ENCODE measurements at regions not wholly inside any gene's neighbourhood (a gene's known extent, or its start where the extent isn't known, plus 50 kb on each side); places are given as distances from the start of the nearest gene placed in this dataset.

- no peak for ATAC-seq
Measured at GRCh38 chr2:4618141-4618540, 914.8 kb downstream of the DCDC2C start.

GRCh38 chr2:4618630-4619228, 915.4 kb downstream of the DCDC2C start:
- ATAC-seq = no peak

- ATAC-seq = no peak
Measured at GRCh38 chr2:4628998-4629501, 925.7 kb downstream of the DCDC2C start.

- no peak for ATAC-seq
Measured at GRCh38 chr2:4635289-4635688, 931.9 kb downstream of the DCDC2C start.

- no peak for ATAC-seq
Measured at GRCh38 chr2:4653991-4654390, 950.6 kb downstream of the DCDC2C start.

GRCh38 chr2:4656326-4656725, 953.0 kb downstream of the DCDC2C start:
- no peak for ATAC-seq

- ATAC-seq = no peak
Measured at GRCh38 chr2:4662161-4662779, 958.9 kb downstream of the DCDC2C start.

- ATAC-seq = no peak
Measured at GRCh38 chr2:4668381-4668780, 965.0 kb downstream of the DCDC2C start.

GRCh38 chr2:4670331-4670730, 967.0 kb downstream of the DCDC2C start:
- no peak for ATAC-seq

GRCh38 chr2:4673025-4673489, 969.7 kb downstream of the DCDC2C start:
- ATAC-seq = no peak

- ATAC-seq = no peak
Measured at GRCh38 chr2:4674007-4674406, 970.6 kb downstream of the DCDC2C start.

GRCh38 chr2:4675295-4675694, 971.9 kb downstream of the DCDC2C start:
- ATAC-seq = no peak

- ATAC-seq = no peak
Measured at GRCh38 chr2:4678927-4679326, 975.6 kb downstream of the DCDC2C start.

GRCh38 chr2:4679391-4679790, 976.0 kb downstream of the DCDC2C start:
- ATAC-seq = no peak

- ATAC-seq = no peak
Measured at GRCh38 chr2:4684921-4685320, 981.5 kb downstream of the DCDC2C start.

- no peak for ATAC-seq
Measured at GRCh38 chr2:4690913-4691312, 987.5 kb downstream of the DCDC2C start.

GRCh38 chr2:4693266-4693665, 989.9 kb downstream of the DCDC2C start:
- no peak for ATAC-seq

- no peak for ATAC-seq
Measured at GRCh38 chr2:4695281-4695861, 992.0 kb downstream of the DCDC2C start.

GRCh38 chr2:4715065-4715464, 977.1 kb upstream of the SOX11 start:
- ATAC-seq = no peak

GRCh38 chr2:4718777-4719176, 973.4 kb upstream of the SOX11 start:
- no peak for ATAC-seq

- ATAC-seq = no peak
Measured at GRCh38 chr2:4725618-4726017, 966.6 kb upstream of the SOX11 start.

GRCh38 chr2:4732560-4732959, 959.6 kb upstream of the SOX11 start:
- ATAC-seq = no peak

- ATAC-seq = no peak
Measured at GRCh38 chr2:4745056-4745991, 946.9 kb upstream of the SOX11 start.

Measured in activated CD4-positive, CD25-positive, alpha-beta regulatory T cell treated with anti-CD3 and anti-CD28 coated beads, Interleukin-2, amount 50 U/mL, for 24 hours (primary cell).